ENCODE measurements at regions not wholly inside any gene's neighbourhood (a gene's known extent, or its start where the extent isn't known, plus 50 kb on each side); places are given as distances from the start of the nearest gene placed in this dataset.

DNA sequence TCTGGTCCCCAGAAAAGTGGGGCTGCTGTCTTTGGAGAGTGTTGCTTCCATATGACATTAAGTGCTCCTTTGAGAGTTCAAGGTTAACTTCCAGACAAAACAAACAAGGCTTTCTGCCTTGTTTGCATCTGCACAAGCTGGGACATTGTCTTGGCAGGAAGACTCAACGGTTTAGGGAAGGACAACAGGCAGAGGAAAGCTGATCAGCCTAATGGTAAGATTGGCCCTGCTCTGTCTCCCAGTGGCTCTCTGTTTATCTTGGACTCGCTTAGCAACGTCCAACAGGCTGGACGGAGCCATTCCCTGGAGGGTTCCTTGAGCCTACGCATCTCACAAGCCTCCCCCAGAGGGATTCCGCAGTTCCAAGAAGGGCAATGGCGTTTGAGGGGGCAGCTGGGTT is 62.2 kb upstream of the SLC44A3 start:
- DNase-seq (no peak), ATAC-seq (ENCODE audit: low read depth) (no peak)
- peak overlapping the region; percentile 49 for H4K5ac ChIP-seq (ENCODE audit: low read depth, low read length)
- H3K79me1 ChIP-seq (ENCODE audit: low read depth in 1 of 2, low read length in 2 of 2), result no peaks in the 10 kb centered on the region
- peak overlapping the region; percentile 85 for H2BK20ac ChIP-seq (ENCODE audit: low read depth, low read length)
- H4K91ac ChIP-seq (ENCODE audit: insufficient read depth, low read depth, low read length), result peak overlapping the region; percentile 57
- in situ Hi-C loops (cut with MboI; ENCODE audit: low sequenced_read_pairs) (no loop called here), intact Hi-C loops (cut with micrococcal nuclease) (no loop called here), dilution Hi-C loops (cut with HindIII; ENCODE audit: low sequenced_read_pairs, unreplicated experiment) (no loop called here)
- peak overlapping the region; percentile 61 for H2BK120ac ChIP-seq (ENCODE audit: low read depth, low read length)
- H3K4me2 ChIP-seq (ENCODE audit: low read depth, low read length), result no peak overlapping the region
- peak overlapping the region; percentile 24 to 49; a peak in 1 of 4 replicates for H4K8ac ChIP-seq (ENCODE audit: low read depth in 2 of 2, low read length in 2 of 2)
- POLR2A ChIA-PET (ENCODE audit: unreplicated experiment), result no interaction called here
- H2AFZ ChIP-seq (replicated peaks; ENCODE audit: low read length, poor library complexity), result peak overlapping the region; percentile 67
- H2BK15ac ChIP-seq (ENCODE audit: low read depth, low read length), result peak overlapping the region; percentile 99; the same call in 2 of the 3 replicates
- H3K9me1 ChIP-seq (ENCODE audit: insufficient read depth, low read length), result peaks cover 18% of the 10 kb centered on the region
- CTCF ChIA-PET, result interaction anchor here (0.7 to 1.7 kb wide), 2 partner anchors 31 to 327 kb away, joined by 3 to 4 read pairs; no protein-coding TSS in a partner anchor
- no peaks in the 10 kb centered on the region for H4K20me1 ChIP-seq (ENCODE audit: insufficient read depth, low read length)
- no peaks in the 10 kb centered on the region for H3K27me3 ChIP-seq (ENCODE audit: control insufficient read depth, insufficient read depth, low read length)
- H3K23ac ChIP-seq (ENCODE audit: low read depth, low read length), result peak overlapping the region; percentile 64; the same call in 1 of the 2 replicates
- H3K18ac ChIP-seq (ENCODE audit: low read depth, low read length), result peak overlapping the region; percentile 79
- no peak overlapping the region for H3K56ac ChIP-seq (ENCODE audit: extremely low read depth, insufficient read depth, low read length)
- peak overlapping the region; percentile 74 for H2AK9ac ChIP-seq (replicated peaks; ENCODE audit: low read depth, low read length, poor library complexity)
- no TSS peak for BruUV-seq (replicated peaks)
- TF ChIP-seq, protein P1, sequence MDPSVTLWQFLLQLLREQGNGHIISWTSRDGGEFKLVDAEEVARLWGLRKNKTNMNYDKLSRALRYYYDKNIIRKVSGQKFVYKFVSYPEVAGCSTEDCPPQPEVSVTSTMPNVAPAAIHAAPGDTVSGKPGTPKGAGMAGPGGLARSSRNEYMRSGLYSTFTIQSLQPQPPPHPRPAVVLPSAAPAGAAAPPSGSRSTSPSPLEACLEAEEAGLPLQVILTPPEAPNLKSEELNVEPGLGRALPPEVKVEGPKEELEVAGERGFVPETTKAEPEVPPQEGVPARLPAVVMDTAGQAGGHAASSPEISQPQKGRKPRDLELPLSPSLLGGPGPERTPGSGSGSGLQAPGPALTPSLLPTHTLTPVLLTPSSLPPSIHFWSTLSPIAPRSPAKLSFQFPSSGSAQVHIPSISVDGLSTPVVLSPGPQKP (IDR thresholded peaks at IDR 0.05; ENCODE audit: borderline replicate concordance, low read depth, low read length), result no peak
- TF ChIP-seq SMC3 (IDR thresholded peaks at IDR 0.05; ENCODE audit: low read depth, low read length) (no peak), MAZ (IDR thresholded peaks at IDR 0.05; ENCODE audit: borderline replicate concordance, low read depth, low read length) (no peak)
- no peaks in the 10 kb centered on the region for H3K9me3 ChIP-seq (ENCODE audit: control insufficient read depth, insufficient read depth, low read length)
- H3K36me3 ChIP-seq (ENCODE audit: control insufficient read depth, insufficient read depth, low read length), result no peaks in the 10 kb centered on the region
- WGBS, 2 experiments (ENCODE audit: extremely low coverage in 2 of 2, insufficient read length in 1 of 2), result no CpG with 5 or more reads among the region's 7 CpGs
- H2AK5ac ChIP-seq (ENCODE audit: low read depth, low read length), result peak overlapping the region; percentile 31; the same call in 1 of the 2 replicates
- H3K14ac ChIP-seq (replicated peaks; ENCODE audit: low read depth, low read length), result peak overlapping the region; percentile 34
- H3K4me3 ChIP-seq (ENCODE audit: insufficient read depth, low read depth, low read length), result no peak overlapping the region
- H3K4me1 ChIP-seq (ENCODE audit: control insufficient read depth, insufficient read depth, low read length), result peaks cover 27% of the 10 kb centered on the region
- H3K4ac ChIP-seq (ENCODE audit: low read depth, low read length), result peak overlapping the region; percentile 42
- H3K9ac ChIP-seq (ENCODE audit: low read depth, low read length), result no peak overlapping the region
- no peak overlapping the region for H3K27ac ChIP-seq (ENCODE audit: insufficient read depth, low read length)
- H2BK5ac ChIP-seq (ENCODE audit: low read depth, low read length, poor library complexity, severe bottlenecking), result no peak overlapping the region
